GM21381 (cell line): ENCODE measurements at regions not wholly inside any gene's neighbourhood (a gene's known extent, or its start where the extent isn't known, plus 50 kb on each side); places are given as distances from the start of the nearest gene placed in this dataset.
"Not testable (repeated sequence)": the region's sequence is repeated elsewhere in the genome, so short reads cannot be mapped to it uniquely, and the experiment has no call there.

Experiments
- ATAC-seq: cut with Tn5 transposase; IDR thresholded peaks from one replicate; pipeline ENCODE4 v1.9.1; 2021; ENCODE audit warnings: mild to moderate bottlenecking, moderate library complexity; ENCODE audit not compliant: unreplicated experiment

DNA sequence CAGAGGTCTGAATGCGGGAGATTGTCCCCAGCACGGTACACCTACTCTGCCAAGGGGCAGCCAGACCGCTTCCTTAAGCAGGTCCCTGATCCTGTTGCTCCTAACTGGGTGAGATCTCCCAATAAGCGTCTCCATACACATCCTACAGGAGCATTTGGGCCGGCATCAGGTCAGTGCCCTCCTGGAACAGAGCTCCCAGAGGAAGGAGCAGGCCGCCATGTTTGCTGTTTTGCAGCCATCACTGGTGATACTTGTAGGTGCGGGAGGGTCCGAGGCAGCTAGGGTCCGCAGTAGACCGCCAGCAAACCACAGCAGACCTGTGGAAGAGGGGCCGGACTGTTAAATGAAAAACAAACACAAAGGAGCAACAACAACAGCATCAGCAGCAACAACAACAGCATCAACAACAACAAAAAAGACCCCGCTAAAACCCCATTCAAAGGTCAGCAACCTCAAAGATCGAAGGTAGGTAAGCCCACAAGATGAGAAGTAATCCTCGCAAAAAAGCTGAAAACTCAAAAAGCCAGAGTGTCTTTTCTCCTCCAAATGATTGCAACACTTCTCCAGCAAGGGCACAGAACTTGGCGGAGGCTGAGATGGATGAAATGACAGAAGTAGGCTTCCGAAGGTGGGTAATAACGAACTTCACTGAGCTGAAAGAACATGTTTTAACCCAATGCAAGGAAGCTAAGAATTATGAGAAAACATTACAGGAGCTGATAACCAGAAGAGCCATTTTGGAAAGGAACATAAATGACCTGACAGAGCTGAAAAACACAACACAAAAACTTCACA is 79.0 kb upstream of the CDH7 start:
- no peak for ATAC-seq

DNA sequence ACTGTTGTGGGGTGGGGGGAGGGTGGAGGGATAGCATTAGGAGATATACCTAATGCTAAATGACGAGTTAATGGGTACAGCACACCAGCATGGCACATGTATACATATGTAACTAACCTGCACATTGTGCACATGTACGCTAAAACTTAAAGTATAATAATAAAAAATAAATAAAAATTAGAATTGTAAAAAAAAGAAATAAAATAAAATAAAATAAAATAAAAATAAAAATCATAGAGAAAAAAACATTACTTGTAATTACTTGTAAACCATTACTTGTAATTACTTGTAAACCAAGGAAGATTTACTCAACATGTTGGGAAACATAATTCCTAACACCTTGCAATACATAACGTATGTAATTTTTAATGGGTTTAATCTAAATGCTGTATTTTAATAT is 80.7 kb upstream of the CDH7 start:
- ATAC-seq: not testable (repeated sequence)

DNA sequence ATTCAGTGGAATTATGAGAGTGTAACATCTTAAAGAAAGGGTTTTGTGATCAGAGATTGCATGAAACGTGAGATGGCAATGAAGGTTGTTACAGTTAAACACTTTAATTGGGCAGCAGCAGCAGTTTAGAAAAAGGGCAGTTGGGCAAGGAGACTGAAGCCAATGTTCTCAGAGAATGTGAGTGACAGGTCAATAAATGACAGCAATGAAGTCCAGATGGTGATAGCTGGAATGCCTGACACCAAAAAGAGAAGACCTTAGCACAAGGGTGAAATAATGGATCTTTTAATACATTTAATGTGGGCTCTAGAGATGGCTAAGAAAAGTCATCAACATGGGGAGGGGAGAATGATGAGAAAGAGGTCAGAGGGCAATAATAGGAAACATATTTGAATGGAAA is 89.4 kb upstream of the CDH7 start:
- no peak for ATAC-seq

DNA sequence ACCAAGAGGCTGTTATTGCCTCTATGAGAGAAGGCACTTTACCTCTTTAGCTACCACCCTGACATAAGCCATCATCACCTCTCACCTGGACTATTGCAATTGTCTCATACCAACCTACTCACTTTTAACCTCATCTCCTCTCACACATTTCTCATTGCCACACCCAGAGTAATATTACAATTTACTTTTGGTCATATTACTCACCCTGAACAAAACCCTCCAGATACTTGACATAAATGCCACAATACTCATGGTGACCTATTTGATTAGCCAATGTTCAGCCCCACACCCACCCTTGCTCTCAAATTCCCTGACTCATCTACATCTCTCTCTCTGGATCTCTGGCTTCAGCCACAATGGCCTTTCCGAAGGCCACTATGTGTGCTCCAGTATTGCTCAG is 90.9 kb upstream of the CDH7 start:
- ATAC-seq: no peak

DNA sequence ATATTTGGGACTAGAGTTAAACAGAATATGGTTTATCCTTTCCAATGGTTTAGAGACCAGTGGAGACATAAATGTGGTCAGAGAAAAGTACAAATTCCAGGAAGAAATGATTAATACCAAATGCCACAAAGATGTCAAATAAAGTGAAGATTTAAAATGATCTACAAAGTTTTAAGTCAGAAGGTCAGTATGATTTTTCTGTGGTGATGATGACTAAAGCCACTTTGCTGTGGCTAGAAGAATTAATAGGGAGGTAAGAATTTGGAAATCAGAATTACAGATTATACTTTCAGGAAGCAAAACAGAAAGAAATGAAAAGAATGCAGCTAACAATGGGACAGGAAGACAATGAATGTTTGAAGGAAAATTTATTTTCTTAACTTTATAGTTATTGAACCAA is 91.5 kb upstream of the CDH7 start:
- ATAC-seq: no peak

DNA sequence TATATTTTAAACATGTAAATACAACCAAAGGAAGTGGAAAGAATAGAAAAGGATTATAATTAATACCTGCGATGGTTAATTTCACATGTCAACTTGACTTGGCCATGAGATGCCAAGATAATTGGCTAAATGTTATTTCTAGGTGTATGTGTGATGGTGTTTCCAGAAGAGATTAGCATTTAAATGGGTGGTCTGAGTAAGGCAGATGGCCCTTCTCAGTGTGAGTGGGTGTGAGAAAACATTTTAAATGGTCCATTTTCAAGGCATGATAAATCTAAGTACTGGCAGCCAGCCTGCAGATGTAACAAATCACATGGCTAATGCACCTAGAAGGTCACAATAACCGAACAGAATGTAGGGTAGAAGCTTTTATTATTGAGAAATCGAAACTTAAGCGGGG is 99.6 kb upstream of the CDH7 start:
- no peak for ATAC-seq

DNA sequence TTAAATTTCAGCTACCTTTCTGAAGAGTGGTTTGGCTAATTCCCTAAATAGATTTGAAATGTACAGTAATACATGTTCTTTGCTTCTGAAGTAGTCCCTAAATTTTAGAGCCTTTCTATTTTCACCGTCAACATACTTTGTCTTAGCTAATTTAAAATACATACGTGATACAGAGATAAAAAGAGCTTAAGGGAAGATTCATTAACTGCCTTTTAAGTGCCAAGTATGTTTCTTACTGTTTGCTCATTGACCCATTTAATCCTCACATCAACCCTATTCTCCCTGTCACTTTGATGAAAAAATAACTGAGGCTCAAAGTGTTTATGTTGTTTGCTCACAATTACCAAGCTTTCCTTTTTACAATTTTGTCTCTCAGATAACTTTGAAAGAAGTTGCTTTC is 118.6 kb upstream of the CDH7 start:
- no peak for ATAC-seq

DNA sequence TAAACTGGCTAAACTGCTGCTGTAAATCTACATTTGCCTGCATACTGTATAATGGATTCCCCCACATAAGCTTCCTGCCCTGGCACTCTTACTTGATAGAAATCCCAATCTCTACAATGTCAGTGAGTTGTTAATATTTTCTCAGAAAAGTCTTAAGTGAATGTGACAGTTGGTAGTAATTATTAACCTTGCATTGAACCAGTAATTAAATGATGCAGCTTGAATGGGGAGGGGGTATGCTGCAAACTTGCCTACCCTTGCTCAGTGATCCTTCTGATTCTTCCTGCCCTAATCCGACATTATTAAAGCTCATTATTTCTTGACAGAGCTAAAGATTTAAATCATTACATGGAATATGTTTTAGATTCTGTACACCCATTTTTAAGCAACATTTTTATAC is 119.0 kb upstream of the CDH7 start:
- ATAC-seq: no peak

DNA sequence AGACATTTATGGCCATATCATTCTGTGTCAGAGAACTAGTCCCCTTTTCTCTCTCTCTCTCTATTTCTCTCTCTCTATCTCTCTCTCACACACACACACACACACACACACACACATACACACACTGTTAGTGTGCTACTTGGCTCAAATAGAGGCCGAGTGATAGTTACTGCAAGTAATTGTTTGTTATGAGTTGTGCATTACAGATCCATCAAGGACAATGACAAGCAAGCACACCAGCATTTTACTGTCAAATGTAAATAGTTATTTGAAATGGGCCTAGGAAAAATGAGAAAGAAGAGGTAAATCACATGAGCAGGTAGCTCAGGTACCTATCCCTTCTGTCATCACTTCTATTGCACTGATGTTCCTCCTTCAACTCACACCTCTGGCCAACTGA is 122.4 kb upstream of the CDH7 start:
- no peak for ATAC-seq

DNA sequence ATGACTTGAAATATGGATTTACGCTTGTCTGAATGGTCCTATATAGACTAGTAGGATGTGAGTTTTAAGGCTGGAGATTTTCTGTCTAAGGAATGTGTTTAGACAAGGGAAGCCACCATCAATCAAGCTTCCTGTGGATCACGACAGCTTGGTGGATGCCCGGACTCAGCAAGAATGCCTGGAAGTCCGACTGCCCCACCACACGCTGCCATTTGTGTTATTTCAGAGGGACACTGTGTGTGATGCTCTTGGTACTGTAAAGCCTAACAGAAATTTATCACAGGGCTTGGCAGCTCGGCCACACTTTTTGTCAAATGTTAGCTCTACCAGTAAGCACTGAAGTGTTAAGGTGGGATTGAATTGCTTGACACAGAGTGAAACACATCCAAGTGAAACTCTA is 127.1 kb upstream of the CDH7 start:
- no peak for ATAC-seq

DNA sequence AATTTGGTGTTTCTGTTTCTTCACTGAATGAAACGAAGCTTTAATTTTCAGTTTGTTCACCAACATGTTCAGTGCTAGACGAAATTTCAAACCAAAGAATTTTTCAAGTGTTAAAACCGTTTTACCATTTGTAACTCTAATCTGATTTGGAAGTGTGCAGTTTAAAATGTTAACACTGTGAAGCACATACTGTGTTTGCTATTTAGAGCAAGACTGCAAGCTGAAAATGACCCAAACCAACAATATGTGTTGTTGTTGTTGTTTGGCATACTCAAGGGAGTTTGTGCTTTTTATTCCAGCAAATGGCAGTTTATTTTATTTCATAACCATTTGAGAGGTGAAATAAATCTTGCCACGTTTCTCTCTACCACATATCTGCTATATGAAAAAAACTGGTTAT is 128.4 kb upstream of the CDH7 start:
- no peak for ATAC-seq

DNA sequence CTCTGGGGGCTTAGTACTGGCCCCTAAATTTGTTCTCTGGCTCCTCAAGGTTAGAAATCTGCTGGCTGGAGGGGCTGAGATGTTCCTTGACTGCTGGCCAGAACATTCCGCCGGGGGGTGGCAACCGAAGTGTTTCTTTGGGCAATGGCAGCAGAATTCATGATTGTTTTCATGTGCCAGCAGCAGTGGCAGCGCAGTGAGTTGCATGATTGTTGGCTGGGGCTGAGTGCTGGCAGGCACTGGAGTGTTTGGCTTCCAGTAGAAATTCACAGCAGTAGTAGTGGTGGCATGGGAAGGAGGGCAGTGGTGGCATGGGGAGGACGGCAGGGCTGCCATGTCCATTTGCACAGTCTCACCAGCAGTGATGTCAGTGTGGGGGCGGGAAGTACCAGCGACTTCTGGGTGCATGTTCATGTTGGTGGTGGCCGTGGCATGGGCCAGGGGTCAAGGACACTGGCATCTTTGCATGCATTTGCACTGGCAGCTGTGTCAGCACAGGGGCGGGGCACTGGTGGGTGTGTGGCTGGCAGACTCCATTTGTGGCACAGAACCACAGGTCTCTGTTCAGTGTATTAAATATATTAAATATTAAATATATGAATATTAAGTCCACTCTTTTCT is 130.6 kb upstream of the CDH7 start:
- no peak for ATAC-seq

DNA sequence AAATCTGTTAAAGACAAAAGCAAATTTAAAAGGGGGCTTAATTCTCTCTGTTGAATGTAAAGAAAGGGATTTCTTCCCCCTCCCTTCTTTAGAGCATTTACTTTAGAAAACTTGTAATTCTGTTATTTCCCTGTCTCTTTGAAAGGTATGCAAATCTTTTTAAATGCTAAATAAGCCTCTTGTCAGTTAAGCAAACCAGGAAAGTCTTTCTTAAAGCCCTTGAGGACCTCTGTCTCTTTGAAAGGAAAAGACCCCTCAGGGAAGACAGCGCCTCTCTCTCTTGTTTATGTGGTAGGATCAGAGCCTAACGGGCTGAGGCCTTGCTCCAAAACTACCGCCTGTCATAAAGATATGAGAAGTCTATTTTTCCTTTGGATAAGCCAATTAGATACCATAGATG is 139.9 kb upstream of the CDH7 start:
- no peak for ATAC-seq

DNA sequence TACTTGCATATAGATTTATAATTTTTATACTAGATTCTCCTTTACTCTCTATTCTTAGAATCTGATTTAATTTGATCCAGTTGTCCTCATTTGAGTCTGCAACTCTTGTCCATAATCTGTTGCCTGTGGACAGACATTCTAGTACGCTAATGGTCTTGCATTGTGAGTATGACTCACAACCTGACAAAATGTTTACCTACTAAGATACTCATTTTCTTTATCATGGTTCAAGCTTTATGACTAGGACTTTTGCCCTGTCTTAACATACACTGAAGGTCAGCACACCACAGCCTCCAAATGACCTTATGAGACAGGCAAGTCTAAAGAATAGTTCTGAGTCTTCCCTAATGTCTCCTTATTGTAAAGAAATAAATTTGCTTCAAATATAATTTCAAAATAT is 142.3 kb upstream of the CDH7 start:
- no peak for ATAC-seq

DNA sequence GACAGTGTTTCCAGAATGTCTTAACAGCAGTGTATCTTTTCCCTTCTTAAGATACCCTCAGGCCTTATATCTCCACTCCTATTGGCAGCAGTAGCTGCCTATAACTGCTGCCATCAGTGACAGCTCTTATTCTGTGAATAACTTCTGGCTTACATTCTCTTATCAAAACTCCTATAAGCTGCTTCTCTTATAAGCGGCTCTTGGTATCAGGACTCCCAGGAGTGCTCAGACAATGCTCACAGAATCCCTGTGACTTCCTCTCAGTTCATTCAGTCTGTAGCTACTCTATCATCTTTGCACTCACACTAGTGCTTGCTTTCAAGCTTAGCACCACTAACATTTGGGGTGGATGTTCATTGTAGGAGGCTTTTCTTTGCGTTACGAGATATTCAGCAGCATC is 143.7 kb upstream of the CDH7 start:
- ATAC-seq: no peak

DNA sequence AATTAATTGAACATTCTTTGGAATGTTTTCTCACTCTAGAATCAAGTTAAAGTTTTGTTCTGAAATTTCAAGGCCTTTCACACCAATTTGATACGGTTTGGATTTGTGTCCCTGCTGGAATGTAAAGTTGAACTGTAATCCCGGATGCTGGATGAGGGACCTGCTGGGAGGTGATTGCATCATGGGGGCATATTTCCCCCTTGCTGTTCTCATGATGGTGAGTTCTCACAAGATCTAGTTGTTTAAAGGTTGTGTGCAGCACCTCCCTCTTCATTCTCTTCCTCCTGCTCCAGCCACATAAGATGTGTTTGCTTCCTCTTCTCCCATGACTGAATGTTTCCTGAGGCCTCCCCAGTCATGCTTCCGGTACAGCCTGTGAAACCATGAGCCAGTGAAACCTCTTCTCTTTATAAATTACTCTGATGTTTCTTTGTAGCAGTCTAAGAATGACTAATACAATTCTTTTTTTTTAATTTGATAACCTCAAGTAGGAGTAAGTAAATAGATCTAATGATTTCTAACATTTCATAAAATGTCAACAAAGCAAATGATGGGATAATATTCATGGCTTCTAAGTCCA is 144.2 kb upstream of the CDH7 start:
- ATAC-seq: no peak

DNA sequence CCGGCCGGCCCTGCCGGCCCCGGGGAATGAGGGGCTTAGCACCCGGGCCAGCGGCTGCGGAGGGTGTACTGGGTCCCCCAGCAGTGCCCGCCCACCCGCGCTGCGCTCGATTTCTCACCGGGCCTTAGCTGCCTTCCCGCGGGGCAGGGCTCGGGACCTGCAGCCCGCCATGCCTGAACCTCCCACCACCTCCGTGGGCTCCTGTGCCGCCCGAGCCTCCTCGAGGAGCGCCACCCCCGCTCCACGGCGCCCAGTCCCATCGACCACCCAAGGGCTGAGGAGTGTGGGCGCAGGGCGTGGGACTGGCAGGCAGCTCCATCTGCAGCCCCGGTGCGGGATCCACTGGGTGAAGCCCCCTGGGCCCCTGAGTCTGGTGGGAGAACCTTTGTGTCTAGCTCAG is 145.5 kb upstream of the CDH7 start:
- ATAC-seq: not testable (repeated sequence)

DNA sequence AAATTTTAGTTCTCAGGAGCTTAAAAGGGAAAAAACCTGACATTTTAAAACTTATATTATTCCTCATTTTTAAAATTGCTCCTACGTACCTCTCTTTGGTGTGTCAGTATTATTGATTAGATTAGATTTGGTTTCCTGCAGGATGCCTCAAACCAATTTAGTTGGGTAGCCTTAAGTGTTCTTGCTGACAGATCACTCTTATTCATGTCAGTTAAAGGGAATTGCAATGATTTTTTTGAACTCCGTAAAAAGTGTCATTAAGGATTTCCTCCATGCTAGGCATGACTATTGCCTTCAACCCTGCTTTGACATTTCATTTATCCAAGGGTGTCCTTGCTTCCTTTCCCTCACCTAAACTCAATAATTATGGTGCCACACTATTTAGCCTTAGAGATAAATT is 149.0 kb upstream of the CDH7 start:
- ATAC-seq: no peak

DNA sequence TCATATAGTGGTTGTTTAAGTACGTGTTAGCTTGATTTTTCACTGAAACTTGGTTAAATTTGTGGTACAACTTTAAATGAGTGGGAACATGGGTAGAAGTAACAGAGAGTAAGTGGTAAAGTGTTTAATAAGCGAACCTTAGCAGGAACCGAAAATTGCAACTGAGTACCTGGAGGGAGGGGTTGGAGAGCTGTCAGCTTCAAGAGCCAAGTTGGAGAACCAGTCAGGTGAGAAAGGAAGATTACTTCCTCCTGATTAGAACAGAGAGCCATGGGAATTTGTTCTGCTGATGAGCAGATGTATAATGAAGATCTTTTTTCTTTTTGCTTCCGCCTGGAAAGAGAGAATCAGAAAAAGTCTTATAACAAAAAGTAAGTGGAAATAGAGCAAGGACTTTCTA is 158.4 kb upstream of the CDH7 start:
- no peak for ATAC-seq

DNA sequence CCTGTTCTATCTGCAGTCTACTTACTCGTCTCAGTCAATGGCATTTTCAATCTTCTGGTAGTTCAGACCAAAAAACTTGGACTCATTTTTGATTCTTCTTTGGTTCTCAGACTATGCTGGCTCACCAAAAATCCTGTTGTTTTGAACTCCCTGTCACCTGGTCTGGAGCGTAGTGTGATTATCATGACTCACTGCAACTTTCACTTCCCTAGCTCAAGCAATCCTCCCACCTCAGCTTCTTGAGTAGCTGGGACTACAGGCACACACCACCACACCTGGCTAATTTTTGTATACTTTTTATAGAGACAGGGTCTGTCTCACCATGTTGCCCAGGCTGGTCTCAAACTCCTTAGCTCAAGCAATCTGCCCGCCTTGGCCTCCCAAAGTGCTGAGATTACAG is 163.3 kb upstream of the CDH7 start:
- no peak for ATAC-seq

DNA sequence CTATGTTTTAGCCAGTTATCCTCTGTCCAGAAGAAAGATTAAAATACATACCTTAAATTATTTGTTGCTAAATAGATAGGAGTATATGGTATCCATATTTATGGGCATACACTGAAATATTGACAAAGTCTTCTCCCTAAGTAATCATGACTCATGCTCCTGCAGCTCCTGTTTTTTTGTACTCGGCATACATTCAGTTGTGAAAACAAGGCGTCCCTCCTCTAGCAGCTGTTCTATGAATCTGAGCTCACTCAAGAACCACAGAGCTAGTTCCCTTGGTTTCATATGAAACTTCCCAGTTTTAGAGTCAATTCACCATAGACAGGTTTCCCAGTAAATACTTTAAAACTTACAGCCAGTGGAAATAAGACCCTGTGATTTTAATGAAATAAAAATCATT is 168.7 kb upstream of the CDH7 start:
- not testable (repeated sequence) for ATAC-seq

DNA sequence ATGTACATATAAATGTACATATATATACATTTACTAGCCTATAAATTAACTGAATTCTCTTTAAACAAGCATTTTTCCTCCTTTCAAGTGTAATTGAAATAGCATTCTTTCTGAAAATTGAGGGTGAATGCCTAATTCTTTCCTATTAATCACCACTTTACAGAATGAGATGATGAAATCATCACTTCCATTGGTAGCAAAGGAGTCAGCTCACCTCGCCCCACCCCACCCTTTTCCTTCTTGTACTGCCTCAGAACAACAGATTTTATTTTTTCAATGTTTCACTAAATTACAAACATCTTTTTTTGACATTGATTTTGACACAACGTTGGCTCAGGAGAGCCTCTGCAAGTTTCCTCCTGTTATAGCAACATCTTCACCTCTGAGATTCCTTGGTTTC is 181.9 kb upstream of the CDH7 start:
- no peak for ATAC-seq

DNA sequence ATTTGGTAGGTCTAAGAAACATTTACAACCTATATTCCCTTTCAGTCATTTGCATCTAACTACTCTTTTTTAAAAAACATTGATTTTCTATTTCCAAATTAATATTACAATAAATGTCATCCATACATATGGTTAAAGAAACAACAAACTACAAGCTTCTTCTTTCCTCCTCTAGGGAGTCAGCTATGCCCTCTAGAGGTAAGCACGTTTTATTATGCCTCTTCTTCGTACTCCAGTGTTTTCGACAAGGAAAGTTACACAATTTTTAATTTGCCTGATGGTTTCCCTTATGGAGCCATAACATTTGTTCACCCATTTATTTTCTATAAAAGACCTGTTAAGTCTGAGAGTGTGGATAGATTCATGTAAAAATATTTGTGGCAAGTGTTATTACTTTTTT is 183.4 kb upstream of the CDH7 start:
- no peak for ATAC-seq
